SK-N-SH (cell line): ENCODE measurements at regions not wholly inside any gene's neighbourhood (a gene's known extent, or its start where the extent isn't known, plus 50 kb on each side); places are given as distances from the start of the nearest gene placed in this dataset.

ENCODE experiments used
- CTCF ChIA-PET: fragments of 300-600, 350-600 bp; formaldehyde crosslinking; extraction: SDS; loops from one replicate; lab custom pipeline; 2021; lab: Yijun Ruan, JAX
- POLR2A ChIA-PET: fragments of 350-600 bp; sonication (Branson Sonifier 250); formaldehyde crosslinking; extraction: SDS; loops from one replicate; lab custom pipeline; 2020; ENCODE audit warnings: antibody characterized with exemption, inconsistent platforms; lab: Yijun Ruan, JAX
- DNase-seq: peaks from one replicate; pipeline ENCODE4 v3.0.0; 2012
- H2AFZ ChIP-seq: fragments of 200-600 bp; sonication (generic); 2 replicates; pipeline ENCODE4 v1.8.1; 2016; ENCODE audit warnings: antibody characterized with exemption, mild to moderate bottlenecking, low read depth
- H3F3A ChIP-seq: fragments of 200-600 bp; sonication (generic); replicated peaks from 2 replicates; pipeline ENCODE3; 2016; ENCODE audit warnings: antibody characterized with exemption, mild to moderate bottlenecking; ENCODE audit not compliant: insufficient read depth
- H3K27ac ChIP-seq, 2 experiments: fragments of 200-500 bp in 1 of 2; fragments of 200-600 bp in 1 of 2; sonication (Bioruptor generic) in 1 of 2; sonication (generic), shearing (Covaris generic) in 1 of 2; 2 replicates each; pipeline versions ENCODE4 v1.5.1 to v1.6.1; 2014 to 2016; ENCODE audit warnings: low read depth in 2 of 2, inconsistent platforms in 1 of 2, low read length in 1 of 2, mild to moderate bottlenecking in 1 of 2, mixed read lengths in 1 of 2
- H3K27me3 ChIP-seq: fragments of 200-600 bp; sonication (generic), shearing (Covaris generic); 2 replicates; pipeline ENCODE4 v1.6.1; 2016; ENCODE audit warnings: mixed run types; ENCODE audit not compliant: insufficient read depth
- H3K36me3 ChIP-seq, 2 experiments: fragments of 200-500 bp in 1 of 2; fragments of 200-600 bp in 1 of 2; sonication (Bioruptor generic) in 1 of 2; sonication (generic) in 1 of 2; replicated peaks in 1 of 2; 2 replicates each; pipeline versions ENCODE3 to v1.5.1; 2014 to 2016; ENCODE audit warnings: low read length in 1 of 2, mild to moderate bottlenecking in 1 of 2; ENCODE audit not compliant: insufficient read depth in 2 of 2, control insufficient read depth in 1 of 2
- H3K4me1 ChIP-seq, 2 experiments: fragments of 200-500 bp in 1 of 2; fragments of 200-600 bp in 1 of 2; sonication (Bioruptor generic) in 1 of 2; sonication (generic), shearing (Covaris generic) in 1 of 2; 2 replicates each; pipeline versions ENCODE4 v1.5.1 to v1.6.1; 2014 to 2016; ENCODE audit warnings: low read depth in 1 of 2, low read length in 1 of 2, mixed run types in 1 of 2; ENCODE audit not compliant: insufficient read depth in 2 of 2, control insufficient read depth in 1 of 2
- H3K4me2 ChIP-seq: fragments of 200-600 bp; sonication (generic), shearing (Covaris generic); 2 replicates; pipeline ENCODE4 v1.6.1; 2017; ENCODE audit warnings: mixed run types
- H3K4me3 ChIP-seq, 2 experiments: fragments of 200-500 bp in 1 of 2; fragments of 200-600 bp in 1 of 2; sonication (Bioruptor generic) in 1 of 2; sonication (generic), shearing (Covaris generic) in 1 of 2; 2 replicates each; pipeline versions ENCODE4 v1.5.1 to v1.8.1; 2014 to 2016; ENCODE audit warnings: low read depth in 2 of 2, inconsistent platforms in 1 of 2, low read length in 1 of 2, mild to moderate bottlenecking in 1 of 2, mixed read lengths in 1 of 2, moderate library complexity in 1 of 2
- H3K79me2 ChIP-seq: fragments of 200-600 bp; sonication (generic); 2 replicates; pipeline ENCODE4 v1.8.1; 2017; ENCODE audit warnings: mild to moderate bottlenecking; ENCODE audit not compliant: insufficient read depth
- H3K9ac ChIP-seq: fragments of 200-600 bp; sonication (generic); 2 replicates; pipeline ENCODE4 v1.6.1; 2017; ENCODE audit warnings: mixed run types
- H3K9me2 ChIP-seq: fragments of 200-600 bp; sonication (generic); 2 replicates; pipeline ENCODE4 v1.6.1; 2017; ENCODE audit warnings: mixed run types
- H3K9me3 ChIP-seq: fragments of 200-600 bp; sonication (generic); 2 replicates; pipeline ENCODE4 v1.6.1; 2017; ENCODE audit warnings: mixed run types, mild to moderate bottlenecking, moderate library complexity
- H4K20me1 ChIP-seq: fragments of 200-600 bp; sonication (generic); 2 replicates; pipeline ENCODE4 v1.6.1; 2017; ENCODE audit warnings: mild to moderate bottlenecking, mixed run types; ENCODE audit not compliant: insufficient read depth
- CHD2 ChIP-seq: fragments of 150-350 bp; IDR thresholded peaks from 2 replicates; pipeline ENCODE4 v1.6.1; 2018; ENCODE audit warnings: low read length; ENCODE audit not compliant: partially characterized antibody
- ELF1 ChIP-seq: IDR thresholded peaks from 2 replicates; pipeline ENCODE4 v1.4.0; 2012
- EP300 ChIP-seq, 2 experiments: IDR thresholded peaks; 2 replicates each; pipeline versions ENCODE4 v1.4.0 to v1.6.1; 2012; ENCODE audit warnings: borderline replicate concordance in 1 of 2, low read depth in 1 of 2, low read length in 1 of 2
- EZH2phosphoT487 ChIP-seq: fragments of 200-600 bp; sonication (generic); IDR thresholded peaks from 2 replicates; pipeline ENCODE4 v1.6.1; 2017; ENCODE audit warnings: low read depth, mixed run types, mild to moderate bottlenecking, antibody characterized with exemption, moderate library complexity, borderline replicate concordance
- FOSL2 ChIP-seq: IDR thresholded peaks from 2 replicates; pipeline ENCODE4 v1.4.0; 2012; ENCODE audit warnings: low read depth, mild to moderate bottlenecking, moderate library complexity, borderline replicate concordance
- GABPA ChIP-seq: IDR thresholded peaks from 2 replicates; pipeline ENCODE4 v1.4.0; 2012; ENCODE audit warnings: low read depth, mild to moderate bottlenecking
- GATA2 ChIP-seq: sonication (generic); formaldehyde crosslinking; IDR thresholded peaks from 2 replicates; pipeline ENCODE4 v1.5.0; 2020; ENCODE audit warnings: mild to moderate bottlenecking, missing genetic modification reagents
- JUND ChIP-seq: IDR thresholded peaks from 2 replicates; pipeline ENCODE4 v1.4.0; 2012
- MEF2A ChIP-seq: IDR thresholded peaks from 2 replicates; pipeline ENCODE4 v1.4.0; 2012; ENCODE audit warnings: low read depth, borderline replicate concordance
- MXI1 ChIP-seq: IDR thresholded peaks from 2 replicates; pipeline ENCODE4 v1.6.1; 2012; ENCODE audit warnings: mild to moderate bottlenecking, low read depth, low read length, improper control_type of control experiment
- NFIC ChIP-seq: IDR thresholded peaks from 2 replicates; pipeline ENCODE4 v1.4.0; 2012; ENCODE audit warnings: borderline replicate concordance
- NRF1 ChIP-seq: IDR thresholded peaks from 2 replicates; pipeline ENCODE4 v1.6.1; 2012; ENCODE audit warnings: low read depth, mild to moderate bottlenecking, low read length
- POLR2AphosphoS5 ChIP-seq: IDR thresholded peaks from 2 replicates; pipeline ENCODE4 v1.6.1; 2012; ENCODE audit warnings: low read depth, low read length
- RAD21 ChIP-seq: IDR thresholded peaks from 2 replicates; pipeline ENCODE4 v1.6.1; 2012; ENCODE audit warnings: mild to moderate bottlenecking, low read length
- RXRA ChIP-seq: IDR thresholded peaks from 2 replicates; pipeline ENCODE4 v1.4.0; 2012; ENCODE audit warnings: low read depth, mild to moderate bottlenecking, borderline replicate concordance
- SIN3A ChIP-seq: IDR thresholded peaks from 2 replicates; pipeline ENCODE4 v1.6.1; 2012; ENCODE audit warnings: low read depth, mild to moderate bottlenecking, low read length, moderate library complexity, borderline replicate concordance
- SMC3 ChIP-seq: IDR thresholded peaks from 2 replicates; pipeline ENCODE4 v1.6.1; 2012; ENCODE audit warnings: low read depth, low read length, improper control_type of control experiment
- TCF12 ChIP-seq: IDR thresholded peaks from 2 replicates; pipeline ENCODE4 v1.4.0; 2012
- USF1 ChIP-seq: IDR thresholded peaks from 2 replicates; pipeline ENCODE4 v1.4.0; 2012; ENCODE audit warnings: low read depth, borderline replicate concordance
- YY1 ChIP-seq: IDR thresholded peaks from 2 replicates; pipeline ENCODE4 v1.4.0; 2012; ENCODE audit warnings: low read depth, mild to moderate bottlenecking
- WGBS: methylation state at CpG from one replicate; pipeline ENCODE4 v1.1.6; 2017; ENCODE audit warnings: low lambda C conversion rate; 5-methylcytosine and 5-hydroxymethylcytosine counted together
- TF ChIP-seq, protein P1 (sequence below): IDR thresholded peaks from 2 replicates; pipeline ENCODE4; 2012
- TF ChIP-seq, protein P2 (sequence below): fragments of 150-350 bp; IDR thresholded peaks from 2 replicates; pipeline ENCODE4 v1.6.1; 2016; ENCODE audit warnings: mild to moderate bottlenecking, low read depth, low read length

DNA sequence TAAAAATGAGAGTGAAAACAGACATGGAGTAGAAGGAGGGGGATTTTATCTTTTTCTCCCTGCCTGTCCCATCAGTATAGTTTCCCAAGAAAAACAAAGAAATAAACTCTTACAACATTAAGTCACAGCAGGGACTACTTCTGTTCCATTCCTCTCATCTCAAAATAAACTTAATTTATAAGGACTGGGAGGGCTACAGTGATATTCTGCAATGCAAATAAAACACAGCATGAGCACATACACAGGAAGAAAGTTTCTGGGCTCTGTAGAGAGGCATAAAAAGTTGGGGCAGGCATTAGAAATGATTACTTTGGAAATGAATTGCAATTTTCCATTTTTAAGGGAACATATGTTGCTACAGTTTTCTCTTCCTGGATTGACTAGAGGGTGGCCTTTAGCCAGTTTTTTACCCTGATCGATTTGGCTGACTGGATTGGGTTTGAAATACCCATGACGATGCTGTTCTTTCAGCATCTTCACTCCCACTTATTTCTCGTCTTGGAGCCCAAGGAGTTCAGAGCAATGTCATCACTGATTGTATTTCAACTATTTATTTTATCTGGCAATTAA lies 157.1 kb downstream of the ACTR3 start:
- TF ChIP-seq MXI1 (no peak), SMC3 (no peak), GABPA (no peak), MEF2A (no peak), POLR2AphosphoS5 (no peak), ELF1 (no peak)
- TF ChIP-seq, protein P1, sequence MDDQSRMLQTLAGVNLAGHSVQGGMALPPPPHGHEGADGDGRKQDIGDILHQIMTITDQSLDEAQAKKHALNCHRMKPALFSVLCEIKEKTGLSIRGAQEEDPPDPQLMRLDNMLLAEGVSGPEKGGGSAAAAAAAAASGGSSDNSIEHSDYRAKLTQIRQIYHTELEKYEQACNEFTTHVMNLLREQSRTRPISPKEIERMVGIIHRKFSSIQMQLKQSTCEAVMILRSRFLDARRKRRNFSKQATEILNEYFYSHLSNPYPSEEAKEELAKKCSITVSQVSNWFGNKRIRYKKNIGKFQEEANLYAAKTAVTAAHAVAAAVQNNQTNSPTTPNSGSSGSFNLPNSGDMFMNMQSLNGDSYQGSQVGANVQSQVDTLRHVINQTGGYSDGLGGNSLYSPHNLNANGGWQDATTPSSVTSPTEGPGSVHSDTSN: no peak
- Histone ChIP-seq H3K36me3 (no peaks in the 10 kb centered on the region), H3K9me3 (no peaks in the 10 kb centered on the region), H3K27me3 (no peaks in the 10 kb centered on the region), H3K27ac (no peak overlapping the region), H3F3A (no peaks in the 10 kb centered on the region), H2AFZ (no peak overlapping the region), H3K9me2 (no peaks in the 10 kb centered on the region), H3K4me2 (no peak overlapping the region), H3K4me3 (no peak overlapping the region), H3K9ac (no peak overlapping the region), H4K20me1 (no peaks in the 10 kb centered on the region), H3K4me1 (no peaks in the 10 kb centered on the region), H3K79me2 (no peaks in the 10 kb centered on the region)
- ChIA-PET CTCF (no interaction called here), POLR2A (no interaction called here)
- 0% methylated on average over 3 of the region's 3 CpGs for WGBS
- DNase-seq: no peak

DNA sequence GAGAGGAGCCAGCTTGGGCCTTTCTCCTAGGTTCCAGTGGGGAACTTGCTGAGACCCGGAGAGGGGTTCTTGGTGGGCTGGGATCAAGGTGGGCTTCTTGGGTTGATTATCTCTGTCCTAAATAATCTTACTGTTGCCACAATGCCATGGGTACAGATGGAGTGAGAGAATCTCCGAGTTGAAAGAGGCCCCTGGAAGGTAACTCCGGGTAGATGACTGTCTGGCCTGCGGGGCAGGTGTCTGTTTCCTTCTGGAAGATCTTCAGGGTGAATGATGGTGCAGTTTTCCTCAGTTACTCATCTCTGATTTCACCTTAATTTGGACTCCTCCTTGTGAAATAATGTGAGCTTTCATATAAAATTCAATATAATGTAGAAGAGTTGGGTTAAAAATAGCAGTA lies 159.4 kb downstream of the ACTR3 start:
- no peaks in the 10 kb centered on the region for H3K4me1 ChIP-seq
- H3K4me2 ChIP-seq: no peak overlapping the region
- DNase-seq: no peak
- H3K27ac ChIP-seq: no peak overlapping the region
- H4K20me1 ChIP-seq: no peaks in the 10 kb centered on the region
- ChIA-PET CTCF (no interaction called here), POLR2A (no interaction called here)
- 6% methylated on average over 4 of the region's 4 CpGs for WGBS
- no peak overlapping the region for H2AFZ ChIP-seq
- no peaks in the 10 kb centered on the region for H3K9me3 ChIP-seq
- no peaks in the 10 kb centered on the region for H3K79me2 ChIP-seq
- no peaks in the 10 kb centered on the region for H3F3A ChIP-seq
- H3K9ac ChIP-seq: no peak overlapping the region
- no peaks in the 10 kb centered on the region for H3K9me2 ChIP-seq
- H3K36me3 ChIP-seq: no peaks in the 10 kb centered on the region
- H3K27me3 ChIP-seq: no peaks in the 10 kb centered on the region
- H3K4me3 ChIP-seq: no peak overlapping the region
- TF ChIP-seq USF1 (no peak), MXI1 (no peak), YY1 (no peak), SIN3A (no peak), EZH2phosphoT487 (no peak), JUND (no peak), RAD21 (no peak), NFIC (no peak), NRF1 (no peak), GATA2 (no peak), FOSL2 (no peak), TCF12 (no peak), CHD2 (no peak), EP300 (IDR thresholded peaks at IDR 0.05; ENCODE audit: borderline replicate concordance in 1 of 2, low read depth in 1 of 2, low read length in 1 of 2) (no peak), RXRA (no peak)
- TF ChIP-seq, protein P2, sequence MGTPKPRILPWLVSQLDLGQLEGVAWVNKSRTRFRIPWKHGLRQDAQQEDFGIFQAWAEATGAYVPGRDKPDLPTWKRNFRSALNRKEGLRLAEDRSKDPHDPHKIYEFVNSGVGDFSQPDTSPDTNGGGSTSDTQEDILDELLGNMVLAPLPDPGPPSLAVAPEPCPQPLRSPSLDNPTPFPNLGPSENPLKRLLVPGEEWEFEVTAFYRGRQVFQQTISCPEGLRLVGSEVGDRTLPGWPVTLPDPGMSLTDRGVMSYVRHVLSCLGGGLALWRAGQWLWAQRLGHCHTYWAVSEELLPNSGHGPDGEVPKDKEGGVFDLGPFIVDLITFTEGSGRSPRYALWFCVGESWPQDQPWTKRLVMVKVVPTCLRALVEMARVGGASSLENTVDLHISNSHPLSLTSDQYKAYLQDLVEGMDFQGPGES: no peak
